OCI-LY7 (cell line): ENCODE measurements at regions not wholly inside any gene's neighbourhood (a gene's known extent, or its start where the extent isn't known, plus 50 kb on each side); places are given as distances from the start of the nearest gene placed in this dataset.

ENCODE experiments used
- BruUV-seq: library from RNA; stranded (reverse); fragments of 400-500 nt; replicated peaks from 2 replicates; lab custom pipeline; 2021; lab: Mats Ljungman, UMichigan
- CTCF ChIA-PET: fragments of 300-600 bp; sonication (Branson Sonifier 250); formaldehyde crosslinking; loops from one replicate; lab custom pipeline; 2022; ENCODE audit warnings: antibody characterized with exemption; ENCODE audit not compliant: unreplicated experiment; lab: Charles Lee
- POLR2A ChIA-PET: fragments of 300-600 bp; sonication (Branson Sonifier 250); formaldehyde crosslinking; loops from one replicate; lab custom pipeline; 2022; ENCODE audit warnings: antibody characterized with exemption; lab: Charles Lee
- DNase-seq: peaks from one replicate; pipeline ENCODE4 v3.0.0-alpha.2; 2015; ENCODE audit warnings: low spot score
- H2AFZ ChIP-seq: fragments of 200-600 bp; sonication (generic), shearing (Covaris generic); 2 replicates; pipeline ENCODE4 v1.6.1; 2014; ENCODE audit warnings: mild to moderate bottlenecking, antibody characterized with exemption, low read length, moderate library complexity
- H3K27ac ChIP-seq: fragments of 200-600 bp; sonication (generic); 2 replicates; pipeline ENCODE4 v1.5.1; 2014; ENCODE audit warnings: mixed run types, low read depth, mild to moderate bottlenecking, moderate library complexity, low read length, inconsistent platforms; ENCODE audit not compliant: poor library complexity, severe bottlenecking
- H3K36me3 ChIP-seq: fragments of 200-600 bp; sonication (generic); 2 replicates; pipeline ENCODE4 v1.6.1; 2014; ENCODE audit warnings: mild to moderate bottlenecking, antibody characterized with exemption, low read length, moderate library complexity, mixed read lengths; ENCODE audit not compliant: insufficient read depth
- H3K4me1 ChIP-seq: fragments of 200-600 bp; sonication (generic); 2 replicates; pipeline ENCODE4 v1.5.1; 2014; ENCODE audit warnings: mild to moderate bottlenecking, low read length; ENCODE audit not compliant: insufficient read depth, poor library complexity, severe bottlenecking
- H3K4me2 ChIP-seq: fragments of 200-600 bp; sonication (generic); 2 replicates; pipeline ENCODE4 v1.6.1; 2014; ENCODE audit warnings: mild to moderate bottlenecking, low read length
- H3K4me3 ChIP-seq: fragments of 200-600 bp; sonication (generic); 2 replicates; pipeline ENCODE4 v1.5.1; 2014; ENCODE audit warnings: mild to moderate bottlenecking, low read depth, low read length; ENCODE audit not compliant: poor library complexity, severe bottlenecking
- H3K79me2 ChIP-seq: fragments of 200-600 bp; sonication (generic); 2 replicates; pipeline ENCODE4 v1.6.1; 2016; ENCODE audit warnings: low read depth, mild to moderate bottlenecking, low read length, moderate library complexity, mixed read lengths; ENCODE audit not compliant: insufficient read depth
- H3K9me2 ChIP-seq: fragments of 200-600 bp; sonication (generic); 2 replicates; pipeline ENCODE4 v1.6.1; 2016; ENCODE audit warnings: mild to moderate bottlenecking, low read length, mixed read lengths; ENCODE audit not compliant: insufficient read depth
- H3K9me3 ChIP-seq: fragments of 200-600 bp; sonication (generic); 2 replicates; pipeline ENCODE4 v1.6.1; 2014; ENCODE audit warnings: mild to moderate bottlenecking, mixed run types, low read length, mixed read lengths
- H4K20me1 ChIP-seq: fragments of 200-600 bp; sonication (generic); 2 replicates; pipeline ENCODE4 v1.6.1; 2014; ENCODE audit warnings: mild to moderate bottlenecking, antibody characterized with exemption, low read length, moderate library complexity, mixed read lengths; ENCODE audit not compliant: insufficient read depth
- CTCF ChIP-seq: fragments of 200-600 bp; sonication (generic); conservative IDR thresholded peaks from 2 replicates; pipeline ENCODE4 v1.5.1; 2014; ENCODE audit warnings: mild to moderate bottlenecking, antibody characterized with exemption, low read length, moderate library complexity, mixed read lengths
- EZH2phosphoT487 ChIP-seq: fragments of 200-600 bp; sonication (generic); IDR thresholded peaks from 2 replicates; pipeline ENCODE4 v1.6.1; 2018; ENCODE audit warnings: low read depth, borderline replicate concordance, mild to moderate bottlenecking, mixed run types, antibody characterized with exemption, low read length, moderate library complexity, mixed read lengths
- intact Hi-C: fragments of 100-400 bp; cut with micrococcal nuclease; formaldehyde crosslinking; loops from one replicate; pipeline ENCODE4 v1.10.0; 2022; ENCODE audit not compliant: unreplicated experiment

GRCh38 chr2:19733951-19734425, 167.8 kb downstream of the TTC32 start:
- DNase-seq: no peak
- intact Hi-C loops: no loop called here
- H3K4me1 ChIP-seq: no peaks in the 10 kb centered on the region
- ChIA-PET CTCF (no interaction called here), POLR2A (interaction anchor here (0.6 to 0.7 kb wide), 3 partner anchors 26 to 1958 kb away, joined by 3 to 6 read pairs (median 3); no protein-coding TSS in a partner anchor)
- H2AFZ ChIP-seq: no peak overlapping the region
- no TSS peak for BruUV-seq
- H3K79me2 ChIP-seq: no peaks in the 10 kb centered on the region
- no peaks in the 10 kb centered on the region for H4K20me1 ChIP-seq
- TF ChIP-seq CTCF (no peak), EZH2phosphoT487 (no peak)
- no peak overlapping the region for H3K4me3 ChIP-seq
- no peaks in the 10 kb centered on the region for H3K9me3 ChIP-seq
- no peaks in the 10 kb centered on the region for H3K36me3 ChIP-seq
- H3K27ac ChIP-seq: no peak overlapping the region
- H3K4me2 ChIP-seq: no peak overlapping the region
- H3K9me2 ChIP-seq: no peaks in the 10 kb centered on the region

- no peak for DNase-seq
- ChIA-PET CTCF (no interaction called here), POLR2A (interaction anchor here (0.7 kb wide), 1 partner anchor 27 kb away, joined by 3 read pairs; no protein-coding TSS in a partner anchor)
- Histone ChIP-seq H3K79me2 (no peaks in the 10 kb centered on the region), H3K4me3 (no peak overlapping the region), H2AFZ (no peak overlapping the region), H3K4me2 (no peak overlapping the region), H3K27ac (no peak overlapping the region), H3K4me1 (no peaks in the 10 kb centered on the region), H4K20me1 (no peaks in the 10 kb centered on the region), H3K9me3 (no peaks in the 10 kb centered on the region), H3K9me2 (no peaks in the 10 kb centered on the region), H3K36me3 (no peaks in the 10 kb centered on the region)
- no TSS peak for BruUV-seq
- intact Hi-C loops: no loop called here
- no peak for TF ChIP-seq CTCF
- TF ChIP-seq EZH2phosphoT487: no peak
Measured at GRCh38 chr2:19733390-19733789, 168.4 kb downstream of the TTC32 start.

- no peaks in the 10 kb centered on the region for H3K36me3 ChIP-seq
- CTCF ChIA-PET: no interaction called here
Measured at GRCh38 chr2:19732255-19732654, 169.5 kb downstream of the TTC32 start.

More at GRCh38 chr2:19732255-19732654, 169.5 kb downstream of the TTC32 start:
- Histone ChIP-seq H3K4me1 (no peaks in the 10 kb centered on the region), H2AFZ (no peak overlapping the region), H3K79me2 (no peaks in the 10 kb centered on the region), H3K9me3 (no peaks in the 10 kb centered on the region), H3K4me3 (no peak overlapping the region), H4K20me1 (no peaks in the 10 kb centered on the region), H3K9me2 (no peaks in the 10 kb centered on the region), H3K4me2 (no peak overlapping the region), H3K27ac (no peak overlapping the region)
- POLR2A ChIA-PET: no interaction called here
- intact Hi-C loops: no loop called here
- no peak for DNase-seq
- TF ChIP-seq EZH2phosphoT487: no peak
- TF ChIP-seq CTCF: no peak
- no TSS peak for BruUV-seq
